Stimulated activated CD4-positive, alpha-beta T cell treated with anti-CD3 and anti-CD28 coated beads, Interleukin-4, amount 100 ng/mL, for 1 hour (primary cell): ENCODE measurements at regions not wholly inside any gene's neighbourhood (a gene's known extent, or its start where the extent isn't known, plus 50 kb on each side); places are given as distances from the start of the nearest gene placed in this dataset.

Experiments used
- DNase-seq: peaks from one replicate; pipeline ENCODE4 v3.0.0-alpha.2; 2020

GRCh38 chr11:122193457-122193856 lies 77.4 kb upstream of the BLID start:
- no peak for DNase-seq

GRCh38 chr11:122192634-122193255 lies 76.7 kb upstream of the BLID start:
- DNase-seq = no peak

GRCh38 chr11:122190768-122191167 lies 74.8 kb upstream of the BLID start:
- DNase-seq = no peak

GRCh38 chr11:122189229-122189628 lies 73.2 kb upstream of the BLID start:
- DNase-seq = no peak

- DNase-seq = no peak
Observed at GRCh38 chr11:122187373-122188165, 71.6 kb upstream of the BLID start.

GRCh38 chr11:122186439-122187080 lies 70.5 kb upstream of the BLID start:
- no peak for DNase-seq

- no peak for DNase-seq
Observed at GRCh38 chr11:122183933-122184332, 67.9 kb upstream of the BLID start.

GRCh38 chr11:122181893-122182292 lies 65.9 kb upstream of the BLID start:
- no peak for DNase-seq

- no peak for DNase-seq
Observed at GRCh38 chr11:122181372-122181771, 65.4 kb upstream of the BLID start.

GRCh38 chr11:122179961-122180834 lies 64.2 kb upstream of the BLID start:
- DNase-seq = no peak

GRCh38 chr11:122178795-122179194 lies 62.8 kb upstream of the BLID start:
- no peak for DNase-seq

- DNase-seq = no peak
Observed at GRCh38 chr11:122177238-122177637, 61.2 kb upstream of the BLID start.

- no peak for DNase-seq
Observed at GRCh38 chr11:122176651-122177050, 60.6 kb upstream of the BLID start.

GRCh38 chr11:122175306-122175705 lies 59.3 kb upstream of the BLID start:
- DNase-seq = no peak

GRCh38 chr11:122173587-122173986 lies 57.6 kb upstream of the BLID start:
- DNase-seq = no peak

GRCh38 chr11:122173074-122173450 lies 57.0 kb upstream of the BLID start:
- no peak for DNase-seq

- no peak for DNase-seq
Observed at GRCh38 chr11:122172352-122173073, 56.5 kb upstream of the BLID start.

GRCh38 chr11:122170815-122171475 lies 54.9 kb upstream of the BLID start:
- DNase-seq = no peak

GRCh38 chr11:122168218-122168617 lies 52.2 kb upstream of the BLID start:
- DNase-seq = no peak

- DNase-seq = no peak
Observed at GRCh38 chr11:122167100-122167499, 51.1 kb upstream of the BLID start.

GRCh38 chr11:122165607-122166371 lies 49.8 kb upstream of the BLID start:
- no peak for DNase-seq
